B cell (primary cell): ENCODE measurements at regions not wholly inside any gene's neighbourhood (a gene's known extent, or its start where the extent isn't known, plus 50 kb on each side); places are given as distances from the start of the nearest gene placed in this dataset.

ENCODE experiments used
- ATAC-seq: fragments of 200-7000 bp; cut with Tn5 transposase; one replicate; pipeline ENCODE4 v1.10.0; 2021; ENCODE audit warnings: low read depth, mild to moderate bottlenecking, moderate number of reproducible peaks, moderate library complexity
- CTCF ChIA-PET: fragments of 350-600 bp; sonication (Branson Sonifier 250); formaldehyde crosslinking; loops from one replicate; lab custom pipeline; 2021; ENCODE audit warnings: antibody characterized with exemption, inconsistent platforms; lab: Charles Lee
- POLR2A ChIA-PET: fragments of 350-600 bp; sonication (Branson Sonifier 250); formaldehyde crosslinking; loops from one replicate; lab custom pipeline; 2021; ENCODE audit warnings: antibody characterized with exemption; lab: Charles Lee
- DNase-seq: peaks from one replicate; pipeline ENCODE4 v3.0.0; 2013
- H2AFZ ChIP-seq: 2 replicates; pipeline ENCODE4 v1.6.1; 2012; ENCODE audit warnings: mild to moderate bottlenecking, low read depth, low read length; ENCODE audit not compliant: insufficient read depth, poor library complexity, severe bottlenecking
- H3K27ac ChIP-seq, 2 donors: 1 replicate in 1 of 2; 2 replicates in 1 of 2; pipeline ENCODE4 v1.5.1; 2012 to 2013; ENCODE audit warnings: low read length in 2 of 2, mild to moderate bottlenecking in 2 of 2, moderate library complexity in 1 of 2
- H3K27me3 ChIP-seq, 4 experiments: fragments of 200-600 bp in 1 of 4; sonication (generic) in 1 of 4; replicated peaks in 1 of 4; 1 replicate in 2 of 4; 2 replicates in 2 of 4; pipeline versions ENCODE4 v1.6.1 to v1.7.0; 2013 to 2016; ENCODE audit warnings: low read length in 3 of 4, mild to moderate bottlenecking in 2 of 4, mixed read lengths in 1 of 4, moderate library complexity in 1 of 4; ENCODE audit not compliant: insufficient read depth in 4 of 4, control insufficient read depth in 3 of 4; ENCODE audit errors: control extremely low read depth in 1 of 4
- H3K36me3 ChIP-seq, 2 experiments: replicated peaks in 1 of 2; 1 replicate in 1 of 2; 2 replicates in 1 of 2; pipeline versions ENCODE4 v1.6.1 to v1.7.1; 2013; ENCODE audit warnings: low read length in 1 of 2; ENCODE audit not compliant: insufficient read depth in 2 of 2, control insufficient read depth in 1 of 2; ENCODE audit errors: control extremely low read depth in 1 of 2, extremely low read depth in 1 of 2
- H3K4me1 ChIP-seq, 2 donors: fragments of 200-600 bp in 1 of 2; sonication (generic) in 1 of 2; 1 replicate in 1 of 2; 2 replicates in 1 of 2; pipeline versions ENCODE4 v1.5.1 to v1.6.1; 2013 to 2017; ENCODE audit warnings: low read length in 2 of 2; ENCODE audit not compliant: control insufficient read depth in 2 of 2, insufficient read depth in 2 of 2
- H3K4me2 ChIP-seq: replicated peaks from 2 replicates; pipeline ENCODE3; 2012; ENCODE audit warnings: mild to moderate bottlenecking, low read depth, low read length; ENCODE audit not compliant: poor library complexity, severe bottlenecking
- H3K4me3 ChIP-seq, 5 experiments: fragments of 200-600 bp in 1 of 5; sonication (generic) in 1 of 5; 1 replicate in 3 of 5; 2 replicates in 2 of 5; pipeline versions ENCODE4 v1.5.1 to v1.7.0; 2011 to 2016; ENCODE audit warnings: low read length in 4 of 5, mild to moderate bottlenecking in 4 of 5, low read depth in 2 of 5, control low read depth in 1 of 5, moderate library complexity in 1 of 5; ENCODE audit not compliant: insufficient read depth in 1 of 5; ENCODE audit errors: control extremely low read depth in 1 of 5, extremely low read depth in 1 of 5
- H3K79me2 ChIP-seq: fragments of 200-600 bp; sonication (generic); one replicate; pipeline ENCODE4 v1.6.0; 2016; ENCODE audit warnings: low read length; ENCODE audit not compliant: control insufficient read depth, insufficient read depth
- H3K9ac ChIP-seq: fragments of 200-600 bp; sonication (generic); 2 replicates; pipeline ENCODE4 v1.6.1; 2017; ENCODE audit warnings: mild to moderate bottlenecking, low read length, moderate library complexity
- H3K9me3 ChIP-seq, 3 donors: one replicate each; pipeline versions ENCODE4 v1.6.1 to v1.7.1; 2013; ENCODE audit warnings: low read length in 2 of 3; ENCODE audit not compliant: control insufficient read depth in 2 of 3, insufficient read depth in 1 of 3; ENCODE audit errors: control extremely low read depth in 1 of 3
- H4K20me1 ChIP-seq: 2 replicates; pipeline ENCODE4 v1.6.0; 2012; ENCODE audit warnings: mild to moderate bottlenecking, low read length; ENCODE audit not compliant: insufficient read depth, control insufficient read depth, poor library complexity, severe bottlenecking
- H3K27ac Mint-ChIP-seq: one replicate; pipeline ENCODE4 v1.8.0; 2021; ENCODE audit warnings: mixed read lengths
- H3K27me3 Mint-ChIP-seq: one replicate; pipeline ENCODE4 v1.8.0; 2021; ENCODE audit warnings: mixed read lengths
- H3K4me1 Mint-ChIP-seq: one replicate; pipeline ENCODE4 v1.8.0; 2021; ENCODE audit warnings: mixed read lengths
- H3K4me3 Mint-ChIP-seq: one replicate; pipeline ENCODE4 v1.8.0; 2021; ENCODE audit warnings: mixed read lengths
- H3K9me3 Mint-ChIP-seq: one replicate; pipeline ENCODE4 v1.8.0; 2022; ENCODE audit warnings: mixed read lengths; ENCODE audit not compliant: insufficient read depth
- CTCF ChIP-seq: fragments of 200-600 bp; IDR thresholded peaks from one replicate; pipeline ENCODE4 v1.8.0; 2022; ENCODE audit warnings: antibody characterized with exemption, mild to moderate bottlenecking
- EZH2 ChIP-seq: IDR thresholded peaks from 2 replicates; pipeline ENCODE4 v1.6.1; 2012; ENCODE audit warnings: borderline replicate concordance, low read depth, mild to moderate bottlenecking, moderate library complexity, low read length; ENCODE audit not compliant: insufficient read depth, poor library complexity, severe bottlenecking
- WGBS: methylation state at CpG from one replicate; pipeline ENCODE4 v1.1.5; 2013; ENCODE audit warnings: missing lambda C conversion rate; ENCODE audit not compliant: insufficient coverage; 5-methylcytosine and 5-hydroxymethylcytosine counted together
- intact Hi-C: fragments of 100-400 bp; cut with micrococcal nuclease; formaldehyde crosslinking; loops from one replicate; pipeline ENCODE4 v1.10.0; 2022

- DNase-seq: no peak
- H3K4me2 ChIP-seq: no peak overlapping the region
- WGBS: 77% methylated on average over 8 of the region's 17 CpGs
- Mint-ChIP-seq H3K4me1 (no peaks in the 10 kb centered on the region), H3K27ac (no peak overlapping the region), H3K27me3 (peaks cover 41% of the 10 kb centered on the region), H3K4me3 (no peak overlapping the region), H3K9me3 (no peaks in the 10 kb centered on the region)
- no peaks in the 10 kb centered on the region for H3K79me2 ChIP-seq
- no peak for ATAC-seq
- ChIA-PET POLR2A (no interaction called here), CTCF (no interaction called here)
- no peak overlapping the region for H3K27ac ChIP-seq
- H4K20me1 ChIP-seq: no peaks in the 10 kb centered on the region
- H3K9me3 ChIP-seq: no peaks in the 10 kb centered on the region
- TF ChIP-seq CTCF (no peak), EZH2 (no peak)
- H3K36me3 ChIP-seq: no peaks in the 10 kb centered on the region
- no peak overlapping the region for H3K9ac ChIP-seq
- intact Hi-C loops: no loop called here
- no peak overlapping the region for H2AFZ ChIP-seq
- no peaks in the 10 kb centered on the region for H3K4me1 ChIP-seq
- peaks cover 0 to 9% (median 0%) of the 10 kb centered on the region in 4 experiments for H3K27me3 ChIP-seq
- no peak overlapping the region for H3K4me3 ChIP-seq
These were observed 379.5 kb upstream of the SULF2 start for GRCh38 chr20:48164566-48165400.

GRCh38 chr20:48164034-48164433 is 378.8 kb upstream of the SULF2 start:
- Mint-ChIP-seq H3K4me1 (no peaks in the 10 kb centered on the region), H3K27me3 (peaks cover 42% of the 10 kb centered on the region)
- H3K4me2 ChIP-seq: no peak overlapping the region

More at GRCh38 chr20:48164034-48164433, 378.8 kb upstream of the SULF2 start:
- Mint-ChIP-seq H3K4me3 (no peak overlapping the region), H3K27ac (no peak overlapping the region), H3K9me3 (no peaks in the 10 kb centered on the region)
- Histone ChIP-seq H3K9me3 (no peaks in the 10 kb centered on the region), H3K4me3 (no peak overlapping the region), H3K27ac (no peak overlapping the region), H3K9ac (no peak overlapping the region), H4K20me1 (no peaks in the 10 kb centered on the region), H3K27me3 (peaks cover 0 to 9% (median 0%) of the 10 kb centered on the region in 4 experiments), H3K36me3 (no peaks in the 10 kb centered on the region), H3K4me1 (no peaks in the 10 kb centered on the region), H2AFZ (no peak overlapping the region), H3K79me2 (no peaks in the 10 kb centered on the region)
- intact Hi-C loops: no loop called here
- TF ChIP-seq EZH2 (no peak), CTCF (no peak)
- ChIA-PET CTCF (no interaction called here), POLR2A (no interaction called here)
- no peak for ATAC-seq
- 79% methylated on average over 6 of the region's 7 CpGs for WGBS
- no peak for DNase-seq
